ENCODE measurements at regions not wholly inside any gene's neighbourhood (a gene's known extent, or its start where the extent isn't known, plus 50 kb on each side); places are given as distances from the start of the nearest gene placed in this dataset.

- FAIRE-seq, result no peak
These were observed 103.1 kb upstream of the PRLR start for GRCh38 chr5:35333366-35333765.

GRCh38 chr5:35331956-35332950 is 102.0 kb upstream of the PRLR start:
- DNase-seq (ENCODE audit: extremely low spot score, insufficient read length, low read depth), result no peak
- FAIRE-seq, result no peak

More at GRCh38 chr5:35333366-35333765, 103.1 kb upstream of the PRLR start:
- DNase-seq (ENCODE audit: extremely low spot score, insufficient read length, low read depth), result no peak

- DNase-seq (ENCODE audit: extremely low spot score, insufficient read length, low read depth) (no peak), FAIRE-seq (no peak)
These were observed 95.5 kb upstream of the PRLR start for GRCh38 chr5:35325836-35326235.

GRCh38 chr5:35324679-35325078 is 94.4 kb upstream of the PRLR start:
- FAIRE-seq, result no peak

DNA sequence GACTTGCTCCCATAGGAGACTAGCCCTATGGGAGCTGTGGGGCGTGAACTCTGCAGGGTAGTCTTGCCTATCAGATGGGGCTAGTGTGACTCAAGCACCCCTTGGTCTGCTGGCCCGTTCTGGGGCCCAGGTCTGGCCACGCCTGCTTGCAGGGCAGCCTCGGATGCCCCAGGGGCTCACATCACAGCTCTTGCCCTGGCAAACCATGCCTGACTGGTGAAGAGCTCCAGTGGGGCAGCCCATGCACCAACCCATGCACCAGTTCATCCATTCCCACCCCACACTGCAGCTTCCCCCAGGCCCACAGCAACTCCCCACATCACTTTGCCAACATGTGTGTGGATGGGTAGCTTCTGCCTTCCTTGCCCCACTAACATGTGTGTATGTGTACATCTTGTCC is 93.9 kb upstream of the PRLR start:
- no peak for FAIRE-seq
- no peak for DNase-seq (ENCODE audit: extremely low spot score, insufficient read length, low read depth)

More at GRCh38 chr5:35324679-35325078, 94.4 kb upstream of the PRLR start:
- DNase-seq (ENCODE audit: extremely low spot score, insufficient read length, low read depth), result no peak

GRCh38 chr5:35320029-35320428 is 89.7 kb upstream of the PRLR start:
- DNase-seq (ENCODE audit: extremely low spot score, insufficient read length, low read depth) (no peak), FAIRE-seq (no peak)

GRCh38 chr5:35319333-35320002 is 89.2 kb upstream of the PRLR start:
- DNase-seq (ENCODE audit: extremely low spot score, insufficient read length, low read depth) (peak; percentile 30), FAIRE-seq (peak; percentile 94)

DNA sequence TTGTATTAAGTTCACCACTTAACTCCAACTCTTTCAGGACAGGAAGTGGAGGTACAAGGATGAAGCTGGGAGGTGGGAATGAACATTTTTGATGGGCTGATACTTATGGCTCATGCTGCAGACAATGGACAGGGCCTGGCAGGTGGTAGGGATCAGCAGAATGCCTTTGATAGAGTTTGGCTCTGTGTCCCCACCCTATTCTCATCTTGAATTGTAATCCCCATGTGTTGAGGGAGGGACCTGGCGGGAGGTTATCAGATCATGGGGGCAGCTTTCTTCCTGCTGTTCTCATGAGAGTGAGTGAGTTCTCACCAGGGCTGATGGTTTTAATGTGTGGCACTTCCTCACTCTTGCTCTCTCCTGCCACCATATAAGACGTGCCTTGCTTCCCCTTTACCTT is 87.3 kb upstream of the PRLR start:
- no peak for FAIRE-seq
- DNase-seq (ENCODE audit: extremely low spot score, insufficient read length, low read depth), result no peak

DNA sequence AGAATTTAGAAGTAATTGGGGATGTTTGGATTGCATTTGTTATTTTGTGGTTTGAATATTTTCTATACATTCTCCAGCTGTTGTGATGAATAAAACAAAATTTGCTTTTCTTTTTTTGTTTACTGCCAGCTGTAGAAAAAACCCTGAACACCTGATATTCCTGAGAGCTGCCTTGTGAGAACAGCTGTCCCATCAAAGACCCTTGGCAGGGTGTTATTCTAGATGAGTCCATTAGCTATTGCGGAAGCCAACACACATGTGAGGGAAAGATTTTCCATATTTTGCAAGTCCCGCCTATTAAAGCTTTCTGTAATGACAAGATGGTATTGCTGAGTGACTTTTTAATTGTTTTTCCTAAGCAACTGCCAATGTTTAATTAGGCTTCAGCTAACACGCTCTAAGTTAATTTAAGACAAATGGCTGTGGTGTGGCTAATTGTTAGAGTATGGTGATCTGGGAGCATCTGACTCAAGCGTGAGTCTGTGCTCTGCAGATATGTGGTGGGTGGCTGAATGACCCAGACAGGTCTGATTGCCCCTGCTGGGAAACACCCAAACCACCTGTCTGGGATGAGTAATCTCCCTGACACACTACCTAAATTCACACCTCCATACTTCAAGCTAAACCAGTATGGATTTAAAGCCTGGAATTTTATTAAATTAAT is 86.5 kb upstream of the PRLR start:
- FAIRE-seq, result no peak

DNA sequence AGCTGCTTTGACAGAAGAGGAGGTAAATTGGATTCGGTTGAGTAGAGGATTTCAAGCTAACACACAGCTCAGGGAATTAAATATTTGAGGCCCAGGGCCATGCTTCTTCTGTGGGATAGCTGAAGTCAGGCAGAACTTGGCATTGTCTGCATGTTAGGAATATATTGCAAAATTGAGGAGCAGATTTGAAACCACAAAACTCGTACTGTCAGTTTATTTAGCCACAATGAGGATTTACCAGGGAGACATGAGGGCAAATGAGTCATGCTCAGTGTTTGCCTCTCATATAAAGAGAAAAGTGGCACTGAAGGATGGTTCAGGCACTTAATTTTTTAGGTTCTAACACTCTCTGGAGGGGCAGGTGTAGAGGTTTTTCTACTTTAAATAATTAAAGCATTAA is 83.0 kb upstream of the PRLR start:
- FAIRE-seq (no peak), DNase-seq (ENCODE audit: extremely low spot score, insufficient read length, low read depth) (no peak)

More for the DNA sequence above, 86.5 kb upstream of the PRLR start:
- no peak for DNase-seq (ENCODE audit: extremely low spot score, insufficient read length, low read depth)

DNA sequence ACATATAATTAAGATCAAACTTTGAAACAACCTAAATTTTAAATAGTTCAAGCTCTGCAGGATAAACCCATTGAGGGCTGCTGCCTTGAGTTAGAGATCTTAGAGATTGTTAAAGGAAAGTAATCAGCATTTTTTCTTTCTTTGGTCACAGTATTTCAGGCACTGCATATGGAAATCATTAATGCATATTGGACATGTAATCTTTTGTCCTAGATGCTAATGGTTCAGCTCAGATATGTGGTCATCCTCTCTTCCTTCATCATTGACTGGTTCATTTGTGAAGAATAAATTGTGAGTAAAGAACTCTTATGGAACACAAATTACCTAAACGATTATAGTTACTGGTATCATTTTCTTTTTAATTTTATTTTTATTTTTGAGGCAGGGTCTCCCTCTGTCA is 82.0 kb upstream of the PRLR start:
- FAIRE-seq (no peak), DNase-seq (ENCODE audit: extremely low spot score, insufficient read length, low read depth) (no peak)

- DNase-seq (ENCODE audit: extremely low spot score, insufficient read length, low read depth) (no peak), FAIRE-seq (no peak)
These were observed 79.3 kb upstream of the PRLR start for GRCh38 chr5:35309365-35310130.

DNA sequence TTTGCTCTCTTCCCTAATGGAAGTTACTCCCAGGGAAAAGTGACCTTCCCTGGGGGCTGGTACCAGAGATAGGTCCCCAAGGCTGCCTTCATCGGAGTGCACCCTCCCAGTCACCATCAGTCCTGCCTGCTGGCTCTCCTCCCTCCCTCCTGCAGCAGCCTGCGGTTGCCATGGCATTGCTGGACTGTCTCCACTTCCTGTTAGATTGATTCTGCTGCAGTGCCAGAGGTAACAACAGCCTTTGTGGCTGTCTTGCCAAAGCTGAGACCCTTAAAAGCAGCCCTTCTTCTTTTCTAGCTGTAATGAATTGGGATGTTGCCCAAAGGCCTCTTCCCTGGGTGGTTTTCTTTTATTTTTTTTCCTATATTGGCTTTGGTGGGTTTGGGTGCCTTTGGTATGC is 78.1 kb upstream of the PRLR start:
- FAIRE-seq, result peak; percentile 58

GRCh38 chr5:35306716-35307365 is 76.6 kb upstream of the PRLR start:
- FAIRE-seq (no peak), DNase-seq (ENCODE audit: extremely low spot score, insufficient read length, low read depth) (no peak)

More for the DNA sequence above, 78.1 kb upstream of the PRLR start:
- no peak for DNase-seq (ENCODE audit: extremely low spot score, insufficient read length, low read depth)

DNA sequence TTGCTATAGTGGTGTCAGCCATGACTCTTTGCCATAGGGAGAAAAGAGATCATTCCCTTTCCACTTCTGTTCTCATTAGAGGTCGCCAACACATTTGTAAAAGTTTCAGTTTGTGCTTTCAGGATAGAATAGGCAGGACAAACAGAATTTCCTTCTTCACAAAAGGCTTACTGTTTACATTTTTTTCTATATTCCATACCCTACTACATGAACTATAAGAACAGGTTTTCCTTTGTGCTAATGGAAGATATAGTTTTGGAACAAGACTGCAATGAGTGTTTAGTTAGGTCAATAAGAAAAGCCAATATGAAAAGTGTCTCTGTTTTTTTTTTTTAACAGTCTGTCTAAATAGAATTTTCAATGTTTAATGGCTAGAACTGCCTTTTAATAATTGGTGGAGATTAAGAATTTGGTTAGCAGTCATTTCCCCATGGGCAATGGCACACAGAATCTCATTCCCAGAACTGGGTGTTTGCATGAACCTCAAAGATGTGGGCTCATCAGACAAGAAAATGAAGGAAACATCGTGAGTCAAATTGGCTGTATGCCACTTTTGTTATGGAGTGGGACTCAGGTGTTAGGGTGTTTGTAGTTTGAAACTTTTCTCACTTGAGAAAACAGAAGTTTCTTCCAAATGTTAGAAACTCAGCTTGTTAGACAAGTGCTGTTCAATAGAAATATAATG is 75.2 kb upstream of the PRLR start:
- FAIRE-seq (no peak), DNase-seq (ENCODE audit: extremely low spot score, insufficient read length, low read depth) (no peak)

DNA sequence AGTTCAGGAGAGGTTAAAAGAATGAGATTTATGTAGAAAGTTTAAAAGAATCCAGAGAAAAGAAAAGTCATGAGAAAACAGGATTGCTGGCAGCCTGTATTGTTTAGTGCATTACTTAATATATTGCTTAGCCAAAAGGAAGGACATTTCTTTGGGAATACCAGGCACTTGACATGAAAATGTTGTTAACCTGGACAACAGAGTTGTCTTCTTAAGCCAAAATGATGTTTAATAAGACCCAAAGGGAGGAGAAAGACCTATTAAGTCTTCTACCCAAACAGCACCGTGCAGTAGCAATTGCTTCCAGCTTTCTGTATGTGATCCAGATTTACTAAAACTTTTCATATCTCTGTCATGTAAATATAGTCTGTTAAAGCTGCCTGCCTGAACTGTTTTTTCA is 74.0 kb upstream of the PRLR start:
- no peak for FAIRE-seq
- no peak for DNase-seq (ENCODE audit: extremely low spot score, insufficient read length, low read depth)

DNA sequence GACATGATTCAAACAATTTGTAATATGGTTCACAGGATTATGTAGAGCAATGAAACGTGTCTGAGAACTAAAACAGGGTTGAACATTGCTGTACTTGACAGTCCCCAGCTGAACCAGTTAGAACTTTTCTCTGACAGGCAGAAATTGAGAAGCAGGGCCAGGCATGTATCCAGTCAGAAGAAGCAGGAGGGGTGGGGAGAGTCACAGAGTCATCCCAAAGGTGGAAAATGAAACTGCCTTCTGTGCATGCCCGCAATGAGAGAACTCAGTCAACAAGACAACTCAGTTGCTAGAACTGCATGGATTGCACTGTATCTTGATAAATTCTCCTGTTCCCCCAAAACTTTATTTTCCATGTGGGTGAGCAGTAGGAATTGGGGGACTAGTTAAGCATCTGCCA is 72.9 kb upstream of the PRLR start:
- FAIRE-seq, result peak; percentile 84
- no peak for DNase-seq (ENCODE audit: extremely low spot score, insufficient read length, low read depth)

DNA sequence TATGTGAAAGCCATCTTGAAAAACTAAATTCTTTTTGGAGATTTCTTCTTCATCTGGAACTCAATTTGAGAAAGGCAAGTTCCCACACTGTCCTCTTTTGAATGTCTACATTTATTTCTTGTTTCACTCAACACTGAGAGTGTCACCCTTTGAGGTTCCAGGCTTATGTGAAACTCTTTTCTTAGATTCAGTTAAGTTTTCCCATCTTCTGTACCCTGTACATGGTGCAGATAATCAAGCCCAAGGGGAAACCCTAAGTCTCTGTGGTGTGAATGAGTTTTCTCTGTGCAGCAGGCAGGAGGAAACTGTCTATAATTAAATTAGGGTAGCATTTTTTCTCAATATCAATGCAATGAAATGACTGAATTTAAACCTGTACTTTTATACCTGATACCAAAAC is 72.3 kb upstream of the PRLR start:
- peak; percentile 95 for FAIRE-seq
- no peak for DNase-seq (ENCODE audit: extremely low spot score, insufficient read length, low read depth)

- FAIRE-seq (no peak), DNase-seq (ENCODE audit: extremely low spot score, insufficient read length, low read depth) (no peak)
These were observed 67.5 kb upstream of the PRLR start for GRCh38 chr5:35297755-35298154.
